Activated CD4-positive, alpha-beta T cell treated with anti-CD3 and anti-CD28 coated beads, Interleukin-2, amount 10 ng/mL, durations not matched to agents 24 days and 14 days (primary cell): ENCODE measurements at regions not wholly inside any gene's neighbourhood (a gene's known extent, or its start where the extent isn't known, plus 50 kb on each side); places are given as distances from the start of the nearest gene placed in this dataset.

Source experiments
- DNase-seq: peaks from one replicate; pipeline ENCODE4 v3.0.0; 2022
- H3K27ac Mint-ChIP-seq: one replicate; pipeline ENCODE4 v1.8.0; 2022; ENCODE audit warnings: mild to moderate bottlenecking, mixed read lengths
- H3K27me3 Mint-ChIP-seq: one replicate; pipeline ENCODE4 v1.8.0; 2022; ENCODE audit warnings: mixed read lengths
- H3K36me3 Mint-ChIP-seq: one replicate; pipeline ENCODE4 v1.8.0; 2022; ENCODE audit warnings: low read depth, mild to moderate bottlenecking, mixed read lengths
- H3K4me1 Mint-ChIP-seq: one replicate; pipeline ENCODE4 v1.8.0; 2021; ENCODE audit warnings: mixed read lengths
- H3K4me3 Mint-ChIP-seq: one replicate; pipeline ENCODE4 v1.8.0; 2022; ENCODE audit warnings: mild to moderate bottlenecking, moderate library complexity, mixed read lengths
- H3K9me3 Mint-ChIP-seq: one replicate; pipeline ENCODE4 v1.8.0; 2021; ENCODE audit warnings: mixed read lengths
- intact Hi-C: fragments of 100-400 bp; cut with micrococcal nuclease; formaldehyde crosslinking; loops from one replicate; pipeline ENCODE4 v1.15.1; 2023

DNA sequence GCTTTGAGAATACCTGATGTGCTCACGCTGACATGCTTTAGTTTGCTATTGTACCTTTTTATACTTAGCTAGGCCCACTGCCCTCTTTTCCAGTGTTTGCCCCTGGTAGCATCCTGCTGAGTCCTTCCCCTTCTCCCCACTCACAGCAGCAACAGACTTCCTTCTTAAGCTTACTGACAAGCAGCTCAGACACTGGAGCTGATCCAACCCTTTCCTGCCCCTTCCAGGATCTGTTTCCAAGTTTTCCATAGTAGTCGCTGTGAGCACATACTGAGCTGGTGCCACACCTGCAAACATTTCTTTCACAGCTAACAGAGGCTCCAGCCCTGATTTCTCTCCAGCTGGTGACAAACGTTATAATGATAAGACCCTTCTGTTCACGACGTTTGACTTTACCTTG lies 991.4 kb upstream of the CELF4 start:
- no peak for DNase-seq
- Mint-ChIP-seq H3K4me3 (no peak overlapping the region), H3K27ac (no peak overlapping the region), H3K36me3 (no peaks in the 10 kb centered on the region), H3K4me1 (no peaks in the 10 kb centered on the region), H3K27me3 (no peaks in the 10 kb centered on the region), H3K9me3 (peaks cover 7% of the 10 kb centered on the region)
- intact Hi-C loops: no loop called here

DNA sequence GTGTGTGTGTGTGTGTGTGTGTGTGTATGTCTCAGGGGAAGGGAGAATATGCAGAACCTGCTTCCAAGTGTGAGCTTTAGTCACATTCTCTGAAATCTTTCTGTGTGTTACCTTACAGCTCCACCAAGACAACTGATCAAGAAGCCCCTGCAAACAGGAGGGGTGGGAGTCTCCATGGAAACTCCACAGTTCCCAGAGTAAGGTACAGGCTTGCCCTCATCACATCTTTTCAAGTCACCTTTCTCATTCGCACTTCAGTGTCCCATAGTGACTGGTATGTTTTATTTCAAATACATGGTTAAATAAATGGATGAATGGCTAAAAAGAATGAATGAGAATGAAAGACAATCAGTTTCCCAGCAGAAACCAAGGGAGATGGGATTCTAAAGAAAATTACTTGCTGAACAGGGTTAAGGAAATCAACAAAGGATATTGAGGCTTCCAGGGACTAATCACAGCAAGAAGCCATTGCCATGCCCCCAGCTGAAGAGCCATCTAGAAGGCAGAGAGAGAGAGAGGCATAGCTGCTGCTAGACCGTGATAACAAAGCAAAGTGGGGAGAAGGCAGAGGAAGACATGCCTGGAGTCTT lies 987.2 kb upstream of the CELF4 start:
- H3K27ac Mint-ChIP-seq: no peak overlapping the region
- H3K4me3 Mint-ChIP-seq: no peak overlapping the region
- H3K9me3 Mint-ChIP-seq: peaks cover 3% of the 10 kb centered on the region
- intact Hi-C loops: no loop called here
- no peak for DNase-seq
- no peaks in the 10 kb centered on the region for H3K36me3 Mint-ChIP-seq
- no peaks in the 10 kb centered on the region for H3K27me3 Mint-ChIP-seq
- H3K4me1 Mint-ChIP-seq: no peaks in the 10 kb centered on the region

DNA sequence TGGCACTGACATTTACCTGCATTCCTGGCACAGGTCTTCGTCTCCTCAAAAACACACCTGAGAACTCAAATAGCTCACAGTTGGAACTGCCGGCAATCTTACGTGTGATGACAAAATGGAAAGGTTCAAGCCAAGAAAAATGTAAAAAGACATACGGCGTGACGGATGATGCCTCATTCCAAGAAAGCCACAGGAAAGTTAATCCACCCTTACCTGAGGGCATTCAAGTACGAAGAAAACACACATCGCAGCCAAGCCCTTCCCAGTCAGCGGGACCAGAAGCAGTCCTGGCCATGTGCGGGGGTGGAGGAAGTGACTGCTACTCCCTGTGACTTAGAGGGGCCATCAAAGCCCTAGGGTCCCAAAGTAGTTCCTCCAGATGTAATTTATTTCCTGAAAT lies 986.3 kb upstream of the CELF4 start:
- Mint-ChIP-seq H3K9me3 (peaks cover 3% of the 10 kb centered on the region), H3K36me3 (no peaks in the 10 kb centered on the region), H3K4me3 (no peak overlapping the region), H3K27me3 (no peaks in the 10 kb centered on the region), H3K4me1 (no peaks in the 10 kb centered on the region), H3K27ac (no peak overlapping the region)
- DNase-seq: no peak
- intact Hi-C loops: no loop called here

DNA sequence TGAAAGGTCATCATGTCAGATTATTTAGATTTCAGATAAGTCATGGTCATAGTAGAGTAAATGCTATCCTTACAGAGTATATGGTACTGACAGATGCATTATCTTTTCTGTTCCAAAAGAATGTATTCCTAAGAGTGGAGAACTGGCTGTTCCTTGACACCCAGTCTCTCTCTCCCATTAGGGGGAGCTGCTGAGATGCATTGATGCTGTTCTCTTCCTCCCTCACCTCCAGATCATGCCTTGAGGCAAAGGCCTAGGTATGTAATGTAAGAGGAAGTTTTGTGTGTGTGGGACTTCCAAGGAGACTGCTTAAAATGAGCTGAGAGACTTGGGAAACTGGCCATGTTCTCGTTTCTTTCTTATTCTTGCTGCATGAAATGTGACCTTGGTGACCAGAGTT lies 979.5 kb upstream of the CELF4 start:
- intact Hi-C loops: no loop called here
- no peaks in the 10 kb centered on the region for H3K9me3 Mint-ChIP-seq
- no peak overlapping the region for H3K4me3 Mint-ChIP-seq
- H3K27me3 Mint-ChIP-seq: no peaks in the 10 kb centered on the region
- no peaks in the 10 kb centered on the region for H3K36me3 Mint-ChIP-seq
- no peak overlapping the region for H3K27ac Mint-ChIP-seq
- peak; percentile 66 for DNase-seq
- no peaks in the 10 kb centered on the region for H3K4me1 Mint-ChIP-seq

DNA sequence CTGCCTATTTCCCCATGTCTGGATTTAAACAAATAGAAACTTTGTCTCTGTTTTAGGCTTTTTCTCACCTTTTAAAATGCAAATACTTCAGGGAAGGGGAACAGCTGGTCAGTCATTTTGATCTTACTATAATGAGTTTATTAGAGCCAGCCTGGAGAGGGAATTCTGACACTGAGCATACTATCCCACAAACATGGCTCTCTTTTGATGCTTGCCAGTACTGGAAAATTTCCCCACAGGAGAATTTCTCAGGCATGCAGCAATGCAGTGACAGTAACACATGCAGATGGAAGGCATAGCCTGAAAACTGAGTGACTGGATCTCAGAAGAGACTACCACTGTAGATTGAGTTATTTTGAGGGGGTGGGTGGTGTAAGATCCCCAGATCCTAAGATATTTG lies 974.3 kb upstream of the CELF4 start:
- no peak overlapping the region for H3K4me3 Mint-ChIP-seq
- H3K4me1 Mint-ChIP-seq: no peaks in the 10 kb centered on the region
- H3K9me3 Mint-ChIP-seq: peaks cover 7% of the 10 kb centered on the region
- DNase-seq: no peak
- H3K36me3 Mint-ChIP-seq: no peaks in the 10 kb centered on the region
- H3K27ac Mint-ChIP-seq: no peak overlapping the region
- intact Hi-C loops: no loop called here
- H3K27me3 Mint-ChIP-seq: no peaks in the 10 kb centered on the region

DNA sequence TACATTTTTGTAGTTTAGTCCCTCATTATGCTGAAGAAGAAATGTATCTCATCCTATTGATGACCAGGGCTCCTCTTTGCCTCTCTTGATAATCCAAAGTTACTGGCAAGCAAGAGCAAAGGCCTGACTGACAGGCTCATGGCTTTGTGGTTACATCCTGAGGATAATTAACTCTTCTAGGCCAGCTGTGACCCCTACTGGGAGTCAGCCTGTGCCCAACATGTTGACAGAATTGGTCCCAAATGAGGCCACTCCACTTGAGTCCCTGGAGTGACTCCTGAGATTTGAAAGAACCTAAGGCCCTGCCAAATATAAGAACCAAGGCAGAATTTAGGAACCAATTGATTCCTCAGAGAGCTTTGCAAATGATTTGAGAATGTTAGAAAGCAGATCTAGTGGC lies 973.8 kb upstream of the CELF4 start:
- H3K9me3 Mint-ChIP-seq: peaks cover 7% of the 10 kb centered on the region
- intact Hi-C loops: no loop called here
- no peaks in the 10 kb centered on the region for H3K4me1 Mint-ChIP-seq
- H3K27me3 Mint-ChIP-seq: no peaks in the 10 kb centered on the region
- DNase-seq: no peak
- no peaks in the 10 kb centered on the region for H3K36me3 Mint-ChIP-seq
- H3K27ac Mint-ChIP-seq: no peak overlapping the region
- no peak overlapping the region for H3K4me3 Mint-ChIP-seq

DNA sequence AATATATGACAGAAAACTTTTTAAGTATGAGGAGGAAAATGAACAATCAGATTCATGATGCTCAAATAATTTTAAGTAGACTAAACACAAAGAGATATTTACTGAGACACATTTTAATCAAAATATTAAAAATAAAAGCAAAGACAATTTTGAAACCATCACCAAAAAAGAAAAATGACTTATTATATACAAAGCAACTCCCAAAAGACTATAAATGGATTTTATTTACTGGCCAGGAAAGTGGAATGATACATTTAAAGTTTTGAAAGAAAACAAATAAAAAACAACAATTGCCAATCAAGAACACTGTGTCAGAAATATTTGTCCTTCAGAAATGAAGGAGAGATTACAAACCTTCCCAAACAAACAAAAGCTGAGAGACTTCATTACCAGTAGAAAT lies 968.5 kb upstream of the CELF4 start:
- peaks cover 7% of the 10 kb centered on the region for H3K9me3 Mint-ChIP-seq

DNA sequence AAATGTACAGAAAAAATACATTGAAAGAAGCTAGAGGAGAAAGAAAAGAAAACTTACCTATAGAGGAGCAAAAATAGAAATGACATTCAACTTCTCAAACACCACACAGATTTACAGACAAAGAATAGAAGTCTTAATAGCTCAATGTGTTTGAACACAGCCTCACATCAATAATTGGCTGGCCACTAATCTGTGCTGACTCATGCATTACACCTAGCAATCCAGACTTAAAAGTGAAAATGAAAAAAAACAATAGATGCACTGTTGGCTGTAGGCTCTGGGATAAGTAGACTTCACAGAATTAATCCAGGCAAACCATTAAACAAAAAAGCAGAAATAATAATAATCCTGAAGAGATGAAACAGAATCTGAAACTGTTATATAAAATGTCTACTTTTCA lies 961.3 kb upstream of the CELF4 start:
- H3K9me3 Mint-ChIP-seq: no peaks in the 10 kb centered on the region
- H3K27ac Mint-ChIP-seq: no peak overlapping the region
- intact Hi-C loops: no loop called here
- H3K36me3 Mint-ChIP-seq: no peaks in the 10 kb centered on the region
- no peak overlapping the region for H3K4me3 Mint-ChIP-seq
- H3K4me1 Mint-ChIP-seq: no peaks in the 10 kb centered on the region
- no peaks in the 10 kb centered on the region for H3K27me3 Mint-ChIP-seq
- no peak for DNase-seq

More for the DNA sequence above, 968.5 kb upstream of the CELF4 start:
- Mint-ChIP-seq H3K36me3 (no peaks in the 10 kb centered on the region), H3K27me3 (no peaks in the 10 kb centered on the region), H3K27ac (no peak overlapping the region), H3K4me3 (no peak overlapping the region), H3K4me1 (no peaks in the 10 kb centered on the region)
- intact Hi-C loops: no loop called here
- no peak for DNase-seq

DNA sequence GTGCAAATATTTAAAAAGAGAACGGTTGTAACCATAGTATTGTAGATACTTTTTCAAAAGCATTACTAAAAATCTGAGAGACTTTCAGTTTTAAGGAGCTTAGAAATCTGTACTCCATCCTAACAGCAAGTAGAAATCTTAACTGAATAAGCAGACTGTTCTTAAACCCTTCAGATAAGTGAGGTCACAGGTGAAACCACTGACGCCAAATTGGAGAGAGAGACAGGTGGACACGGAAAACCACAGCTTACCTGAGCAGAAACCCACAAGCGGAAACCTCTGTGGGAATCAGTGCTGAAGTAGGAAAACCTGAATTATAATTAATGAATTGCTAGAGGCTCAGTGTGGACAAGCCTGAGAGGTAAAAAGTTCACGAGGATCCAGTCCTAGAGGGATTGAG lies 959.4 kb upstream of the CELF4 start:
- H3K9me3 Mint-ChIP-seq: no peaks in the 10 kb centered on the region
- DNase-seq: no peak
- no peak overlapping the region for H3K4me3 Mint-ChIP-seq
- H3K27ac Mint-ChIP-seq: no peak overlapping the region
- no peaks in the 10 kb centered on the region for H3K36me3 Mint-ChIP-seq
- H3K27me3 Mint-ChIP-seq: no peaks in the 10 kb centered on the region
- no peaks in the 10 kb centered on the region for H3K4me1 Mint-ChIP-seq
- intact Hi-C loops: no loop called here

DNA sequence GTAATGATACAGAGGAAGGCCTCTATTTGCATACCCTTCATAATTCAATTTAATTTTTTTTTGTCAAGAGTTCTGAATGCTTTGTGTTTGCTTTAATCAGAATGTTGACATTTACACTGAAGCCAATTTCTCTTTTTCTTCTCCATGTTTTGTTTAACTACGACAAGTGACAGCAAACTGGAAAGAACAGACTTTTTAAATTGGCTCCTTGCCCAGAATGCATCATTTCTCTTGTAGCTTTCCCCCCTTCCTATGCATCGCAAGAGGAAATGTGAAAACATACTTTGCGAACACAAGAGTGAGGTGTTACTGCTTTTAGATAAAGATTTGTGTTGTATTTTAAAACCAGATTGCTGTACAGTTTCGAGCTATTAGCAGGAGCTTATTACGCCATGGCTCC lies 955.2 kb upstream of the CELF4 start:
- H3K27ac Mint-ChIP-seq: no peak overlapping the region
- intact Hi-C loops: no loop called here

DNA sequence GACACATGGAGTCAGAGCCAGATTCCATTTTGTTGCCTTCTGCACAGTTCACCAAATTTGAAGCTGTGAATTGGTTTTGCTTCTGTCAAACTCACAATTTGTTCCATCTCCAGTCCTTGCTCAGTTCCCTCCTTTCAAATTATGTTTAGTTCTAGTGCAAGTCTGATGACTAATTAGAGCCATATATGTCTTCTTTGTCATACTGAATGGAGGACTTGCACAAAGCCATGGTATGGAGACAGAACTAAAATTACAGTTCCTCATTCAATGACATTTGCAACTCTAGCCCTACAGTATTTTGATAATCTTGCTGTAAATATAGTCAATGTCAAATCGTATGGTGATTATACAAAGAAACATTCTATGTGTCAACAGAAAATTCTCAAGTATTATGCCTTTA lies 936.9 kb upstream of the CELF4 start:
- Mint-ChIP-seq H3K9me3 (peaks cover 17% of the 10 kb centered on the region), H3K27ac (no peak overlapping the region), H3K4me3 (no peak overlapping the region), H3K4me1 (no peaks in the 10 kb centered on the region), H3K36me3 (no peaks in the 10 kb centered on the region), H3K27me3 (no peaks in the 10 kb centered on the region)
- intact Hi-C loops: no loop called here
- no peak for DNase-seq

More for the DNA sequence above, 955.2 kb upstream of the CELF4 start:
- no peaks in the 10 kb centered on the region for H3K27me3 Mint-ChIP-seq
- H3K9me3 Mint-ChIP-seq: no peaks in the 10 kb centered on the region
- no peak overlapping the region for H3K4me3 Mint-ChIP-seq
- H3K4me1 Mint-ChIP-seq: no peaks in the 10 kb centered on the region
- no peak for DNase-seq
- H3K36me3 Mint-ChIP-seq: no peaks in the 10 kb centered on the region

DNA sequence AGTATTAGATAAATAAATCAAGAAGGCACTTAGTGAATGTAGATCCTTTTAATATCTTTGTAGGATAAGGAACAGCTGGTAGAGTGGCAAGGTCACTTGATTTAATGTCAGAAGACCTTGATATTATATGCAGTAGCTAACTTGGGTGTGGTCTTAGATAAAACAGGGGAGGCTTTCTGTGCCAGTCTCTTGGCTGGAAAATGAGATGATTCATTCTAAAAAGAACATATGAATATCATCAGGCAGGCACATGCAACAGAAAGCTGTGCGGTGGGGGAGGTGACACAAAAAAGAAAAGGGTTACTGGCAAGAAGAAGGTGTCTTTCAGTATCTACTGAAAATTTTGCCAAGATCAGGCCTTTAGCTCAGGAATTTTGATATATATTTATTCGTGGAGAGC lies 931.7 kb upstream of the CELF4 start:
- H3K9me3 Mint-ChIP-seq: peaks cover 10% of the 10 kb centered on the region

DNA sequence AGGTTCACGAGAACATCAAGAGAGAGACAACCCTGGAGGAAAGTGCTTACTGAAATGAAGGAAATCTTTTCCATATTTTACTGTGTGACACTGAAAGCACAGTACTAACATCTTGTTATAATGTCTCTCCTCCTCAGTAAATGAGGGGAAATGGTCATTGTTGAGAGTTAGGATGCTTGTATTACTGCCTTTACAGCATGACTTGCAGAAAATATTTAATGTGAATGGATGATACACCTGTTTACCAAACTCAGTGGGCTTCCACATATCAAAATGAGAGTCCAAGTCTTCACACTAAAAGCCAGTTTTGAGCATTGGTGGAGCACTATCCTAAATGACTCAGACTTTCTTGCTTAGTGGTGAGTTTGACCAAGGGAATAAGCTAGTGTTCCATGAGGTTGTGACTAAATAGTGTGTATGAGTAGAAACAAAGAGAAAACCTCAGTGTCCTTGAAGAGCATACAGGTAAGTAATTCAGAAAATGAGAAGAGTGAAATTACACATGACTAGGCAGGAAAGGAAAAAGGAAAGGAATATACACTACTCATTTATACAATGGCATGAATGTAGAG lies 930.7 kb upstream of the CELF4 start:
- no peaks in the 10 kb centered on the region for H3K27me3 Mint-ChIP-seq
- peaks cover 2% of the 10 kb centered on the region for H3K4me1 Mint-ChIP-seq
- intact Hi-C loops: loop anchor here (2.0 kb wide), 2 partner anchors 110 to 444 kb away; no protein-coding TSS in a partner anchor
- no peaks in the 10 kb centered on the region for H3K36me3 Mint-ChIP-seq
- DNase-seq: no peak
- H3K4me3 Mint-ChIP-seq: no peak overlapping the region
- peaks cover 6% of the 10 kb centered on the region for H3K9me3 Mint-ChIP-seq
- no peak overlapping the region for H3K27ac Mint-ChIP-seq

More for the DNA sequence above, 931.7 kb upstream of the CELF4 start:
- intact Hi-C loops: loop anchor here (2.0 kb wide), 2 partner anchors 110 to 444 kb away; no protein-coding TSS in a partner anchor
- Mint-ChIP-seq H3K4me3 (no peak overlapping the region), H3K27ac (no peak overlapping the region), H3K36me3 (no peaks in the 10 kb centered on the region), H3K4me1 (peaks cover 2% of the 10 kb centered on the region), H3K27me3 (no peaks in the 10 kb centered on the region)
- no peak for DNase-seq

DNA sequence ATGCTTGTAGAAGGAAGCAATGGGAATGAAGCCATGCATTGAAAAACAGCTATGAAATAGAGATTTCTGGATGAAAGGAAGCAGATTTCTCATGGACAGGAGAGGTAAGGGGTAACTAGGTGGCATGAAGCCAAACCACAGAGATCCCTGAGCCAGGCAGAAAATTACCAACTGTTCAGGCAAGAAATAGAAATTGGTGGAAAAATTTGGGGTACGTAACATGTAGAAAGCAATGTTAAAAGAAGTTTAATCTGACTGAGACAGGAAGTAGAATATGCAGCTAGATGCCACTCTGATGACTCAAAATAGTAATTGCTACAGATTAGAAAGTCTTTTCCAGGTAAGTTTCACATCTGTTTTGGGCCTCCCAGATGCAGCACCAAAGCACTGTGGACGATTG lies 928.5 kb upstream of the CELF4 start:
- DNase-seq: no peak
- Mint-ChIP-seq H3K36me3 (no peaks in the 10 kb centered on the region), H3K9me3 (no peaks in the 10 kb centered on the region), H3K4me3 (no peak overlapping the region), H3K4me1 (peaks cover 2% of the 10 kb centered on the region), H3K27ac (no peak overlapping the region), H3K27me3 (no peaks in the 10 kb centered on the region)
- intact Hi-C loops: no loop called here

DNA sequence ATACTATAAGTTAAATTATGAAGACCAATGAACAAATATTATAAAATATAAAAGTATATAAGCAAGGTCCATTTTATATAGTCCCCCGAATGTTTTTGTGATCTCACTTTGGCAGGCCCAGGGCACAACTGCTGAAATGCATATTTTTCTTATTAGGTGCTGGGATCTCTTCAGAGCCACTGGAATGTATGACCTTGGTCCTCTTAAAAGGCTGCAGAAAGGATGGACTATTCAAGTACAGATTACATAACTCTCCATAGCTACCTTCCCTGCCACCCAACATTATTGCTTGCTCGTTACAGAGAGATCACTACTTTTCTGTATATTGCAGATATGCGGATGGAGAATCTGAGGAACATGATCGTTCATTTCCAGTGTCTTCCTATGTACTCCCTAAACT lies 925.6 kb upstream of the CELF4 start:
- no peaks in the 10 kb centered on the region for H3K36me3 Mint-ChIP-seq
- no peaks in the 10 kb centered on the region for H3K9me3 Mint-ChIP-seq
- H3K27ac Mint-ChIP-seq: no peak overlapping the region
- intact Hi-C loops: no loop called here
- H3K4me3 Mint-ChIP-seq: no peak overlapping the region
- H3K27me3 Mint-ChIP-seq: no peaks in the 10 kb centered on the region
- peaks cover 2% of the 10 kb centered on the region for H3K4me1 Mint-ChIP-seq
- DNase-seq: no peak
